Activated naive CD4-positive, alpha-beta T cell treated with anti-CD3 and anti-CD28 coated beads, Interleukin-2, amount 10 ng/mL, durations not matched to agents 7 days and 5 days (primary cell): ENCODE measurements at regions not wholly inside any gene's neighbourhood (a gene's known extent, or its start where the extent isn't known, plus 50 kb on each side); places are given as distances from the start of the nearest gene placed in this dataset.
"Not testable (repeated sequence)": the region's sequence is repeated elsewhere in the genome, so short reads cannot be mapped to it uniquely, and the experiment has no call there.

ENCODE experiments used
- CTCF ChIA-PET: fragments of 350-600 bp; sonication (Branson Sonifier 250); formaldehyde crosslinking; loops from one replicate; lab custom pipeline; 2021; ENCODE audit warnings: antibody characterized with exemption; lab: Charles Lee
- DNase-seq: peaks from one replicate; pipeline ENCODE4 v3.0.0-alpha.2; 2020
- H3K27ac Mint-ChIP-seq: one replicate; pipeline ENCODE4 v1.8.0; 2021; ENCODE audit warnings: mild to moderate bottlenecking, moderate library complexity, mixed read lengths
- H3K27me3 Mint-ChIP-seq: one replicate; pipeline ENCODE4 v1.8.0; 2021; ENCODE audit warnings: mild to moderate bottlenecking, mixed read lengths
- H3K36me3 Mint-ChIP-seq: one replicate; pipeline ENCODE4 v1.8.0; 2021; ENCODE audit warnings: mixed read lengths
- H3K4me1 Mint-ChIP-seq: one replicate; pipeline ENCODE4 v1.8.0; 2021; ENCODE audit warnings: mixed read lengths
- H3K4me3 Mint-ChIP-seq: one replicate; pipeline ENCODE4 v1.8.0; 2021; ENCODE audit warnings: mild to moderate bottlenecking, moderate library complexity, mixed read lengths
- H3K9me3 Mint-ChIP-seq: one replicate; pipeline ENCODE4 v1.8.0; 2021; ENCODE audit warnings: mixed read lengths

DNA sequence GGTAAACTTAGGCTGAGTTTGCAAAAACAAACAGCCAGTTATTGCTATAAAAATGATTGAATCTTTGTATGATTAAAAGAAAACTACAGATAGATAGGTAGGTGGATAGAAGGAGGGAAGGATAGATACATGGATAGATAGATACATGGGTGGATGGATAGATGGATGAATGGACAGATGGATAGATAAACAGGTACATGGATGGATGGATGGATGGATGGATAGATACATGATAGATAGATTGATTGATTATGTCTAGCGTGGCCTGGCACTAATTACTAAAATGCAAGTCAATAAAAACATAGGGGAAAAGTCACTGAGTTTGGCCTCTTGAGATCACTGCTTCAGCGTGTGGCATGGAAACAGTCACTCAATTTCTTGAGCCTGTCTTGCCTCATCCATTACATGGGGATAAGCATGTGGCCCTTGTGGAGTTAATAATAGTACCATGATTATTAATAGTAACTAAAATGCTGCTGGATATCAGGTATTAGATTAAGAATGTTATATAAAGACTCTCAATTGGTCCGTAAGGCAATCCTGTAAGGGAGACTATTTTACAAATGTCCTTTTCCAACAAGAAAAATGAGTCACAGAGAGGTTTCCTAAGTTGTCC, 184.9 kb downstream of the HS3ST3A1 start:
- CTCF ChIA-PET: no interaction called here
- DNase-seq: no peak
- H3K27ac Mint-ChIP-seq: no peak overlapping the region
- no peak overlapping the region for H3K4me3 Mint-ChIP-seq
- no peaks in the 10 kb centered on the region for H3K9me3 Mint-ChIP-seq
- no peaks in the 10 kb centered on the region for H3K4me1 Mint-ChIP-seq
- H3K27me3 Mint-ChIP-seq: peaks cover 4% of the 10 kb centered on the region
- no peaks in the 10 kb centered on the region for H3K36me3 Mint-ChIP-seq

DNA sequence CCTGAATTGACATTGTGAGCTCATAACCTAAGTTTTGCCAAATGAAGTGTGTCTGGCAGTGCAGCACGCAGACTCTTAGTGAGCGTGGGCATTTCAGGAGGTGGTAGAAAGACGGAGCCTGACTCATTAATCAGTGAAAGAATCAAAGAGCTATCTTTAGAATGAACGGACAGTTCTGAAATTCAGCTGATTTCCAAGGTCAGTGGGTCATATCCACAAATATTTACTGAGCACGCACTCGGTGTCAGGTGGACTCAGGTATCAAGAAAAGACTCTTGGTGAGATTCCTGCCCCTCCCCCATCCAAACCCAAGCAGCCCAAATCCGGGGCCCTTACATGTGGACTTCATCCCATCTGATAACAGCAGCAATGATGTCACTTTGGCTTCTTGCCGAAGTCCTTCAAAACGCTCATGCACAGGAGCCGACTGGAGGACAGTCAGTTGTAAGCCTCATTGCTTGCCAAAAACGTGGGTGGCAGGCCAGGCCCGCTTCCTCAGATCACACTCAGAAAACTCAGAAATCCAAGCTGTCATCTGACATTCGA, 185.8 kb downstream of the HS3ST3A1 start:
- Mint-ChIP-seq H3K36me3 (no peaks in the 10 kb centered on the region), H3K4me3 (no peak overlapping the region), H3K27ac (no peak overlapping the region), H3K27me3 (peaks cover 4% of the 10 kb centered on the region), H3K9me3 (no peaks in the 10 kb centered on the region), H3K4me1 (no peaks in the 10 kb centered on the region)
- no peak for DNase-seq
- CTCF ChIA-PET: no interaction called here

DNA sequence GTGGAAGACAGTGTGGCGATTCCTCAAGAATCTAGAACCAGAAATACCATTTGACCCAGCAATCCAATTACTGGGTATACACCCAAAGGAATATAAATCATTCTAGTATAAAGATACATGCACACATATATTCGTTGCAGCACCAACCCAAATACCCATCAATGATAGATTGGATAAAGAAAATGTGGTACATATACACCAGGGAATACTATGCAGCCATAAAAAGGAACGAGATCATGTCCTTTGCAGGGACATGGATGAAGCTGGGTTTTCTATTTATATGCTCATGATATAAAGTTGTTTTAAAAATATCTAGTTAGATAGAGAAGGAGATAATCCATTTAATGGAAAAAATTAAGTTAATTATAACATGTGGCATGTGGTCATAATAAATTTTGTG, 186.5 kb downstream of the HS3ST3A1 start:
- H3K27me3 Mint-ChIP-seq, H3K27ac Mint-ChIP-seq, CTCF ChIA-PET: not testable (repeated sequence)

DNA sequence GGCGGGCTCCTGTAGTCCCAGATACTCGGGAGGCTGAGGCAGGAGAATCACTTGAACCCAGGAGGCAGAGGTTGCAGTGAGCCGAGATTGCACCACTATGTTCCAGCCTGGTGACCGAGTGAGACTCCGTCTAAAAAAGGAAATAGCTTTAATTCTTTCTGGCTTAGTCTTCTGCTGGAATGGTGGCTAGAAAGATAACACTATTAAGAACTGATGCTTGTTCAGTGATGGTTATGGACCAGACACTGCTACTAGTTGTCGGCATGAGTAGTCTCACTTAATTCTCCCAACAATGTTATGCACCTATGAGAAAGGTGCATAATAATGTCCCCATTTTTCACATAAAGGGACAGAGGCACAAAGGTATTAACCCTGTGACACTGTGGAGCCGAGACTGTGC, 188.7 kb downstream of the HS3ST3A1 start:
- Mint-ChIP-seq H3K4me1 (no peaks in the 10 kb centered on the region), H3K27me3 (peaks cover 4% of the 10 kb centered on the region), H3K9me3 (no peaks in the 10 kb centered on the region), H3K4me3 (no peak overlapping the region), H3K36me3 (no peaks in the 10 kb centered on the region), H3K27ac (no peak overlapping the region)
- DNase-seq: no peak
- CTCF ChIA-PET: no interaction called here

More for the DNA sequence above, 186.5 kb downstream of the HS3ST3A1 start:
- DNase-seq, H3K4me1 Mint-ChIP-seq, H3K9me3 Mint-ChIP-seq, H3K36me3 Mint-ChIP-seq, H3K4me3 Mint-ChIP-seq: not testable (repeated sequence)

DNA sequence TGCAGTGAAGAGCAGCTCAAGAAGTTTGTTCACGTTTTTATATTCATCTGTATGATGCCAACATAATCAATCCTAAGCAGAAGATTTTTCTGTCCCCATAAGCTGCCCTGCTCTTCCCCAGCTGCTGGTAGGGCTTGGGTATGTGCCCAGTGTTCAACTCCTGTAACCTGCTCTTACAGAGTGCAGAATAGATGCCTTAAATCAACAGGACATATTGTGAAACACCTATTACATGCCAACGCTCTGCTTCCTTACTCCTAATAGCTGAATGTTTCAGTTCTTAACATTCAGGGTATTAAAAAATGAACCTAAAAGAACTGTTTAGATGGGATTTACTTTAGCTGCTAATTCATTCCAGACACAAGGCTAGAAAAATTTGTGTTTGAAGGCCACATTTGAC, 190.9 kb downstream of the HS3ST3A1 start:
- H3K27me3 Mint-ChIP-seq: peaks cover under 1% of the 10 kb centered on the region
- no peak for DNase-seq
- no peaks in the 10 kb centered on the region for H3K36me3 Mint-ChIP-seq
- no peak overlapping the region for H3K27ac Mint-ChIP-seq
- H3K4me3 Mint-ChIP-seq: no peak overlapping the region
- no peaks in the 10 kb centered on the region for H3K9me3 Mint-ChIP-seq
- no peaks in the 10 kb centered on the region for H3K4me1 Mint-ChIP-seq
- CTCF ChIA-PET: no interaction called here

DNA sequence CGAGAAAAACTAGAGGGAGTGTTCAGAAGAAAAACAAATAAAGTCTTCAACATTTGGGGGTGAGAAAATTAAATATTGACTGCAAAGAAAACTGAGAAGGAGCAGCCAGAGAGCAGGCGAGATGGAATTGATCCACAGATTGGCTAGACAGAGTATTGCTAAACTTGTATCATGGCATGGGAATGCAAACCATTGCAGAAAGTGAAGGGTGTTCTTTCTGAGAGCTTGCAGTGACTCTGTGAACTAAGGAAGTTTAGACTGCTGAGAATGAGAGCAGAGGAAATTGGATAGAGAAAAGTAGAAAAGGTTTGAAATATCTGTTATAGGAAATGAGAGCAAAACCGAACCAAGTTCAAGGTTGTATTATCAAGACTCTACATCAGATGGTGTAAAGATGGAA, 191.5 kb downstream of the HS3ST3A1 start:
- Mint-ChIP-seq H3K4me1 (no peaks in the 10 kb centered on the region), H3K27ac (no peak overlapping the region), H3K36me3 (no peaks in the 10 kb centered on the region), H3K9me3 (no peaks in the 10 kb centered on the region), H3K27me3 (no peaks in the 10 kb centered on the region), H3K4me3 (no peak overlapping the region)
- CTCF ChIA-PET: no interaction called here
- no peak for DNase-seq

DNA sequence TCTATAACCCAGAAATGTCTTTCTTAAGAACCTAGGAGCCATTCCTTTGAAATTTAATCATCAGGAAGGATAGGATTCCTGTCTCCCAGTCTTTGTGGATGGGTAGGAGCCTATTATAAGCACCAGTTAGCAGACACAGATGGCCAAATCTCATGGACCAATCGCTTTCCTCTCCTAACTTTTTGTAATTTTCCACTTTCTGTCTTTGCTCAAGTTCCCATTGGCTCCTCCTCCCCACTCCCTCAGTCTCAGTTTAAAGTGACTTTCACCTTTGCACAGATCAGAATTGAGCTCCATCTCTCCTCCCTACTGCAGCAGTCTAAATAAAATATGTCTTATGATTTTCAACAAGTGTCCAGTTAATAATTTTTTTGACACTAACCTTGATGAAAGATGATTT, 192.3 kb downstream of the HS3ST3A1 start:
- H3K27me3 Mint-ChIP-seq: no peaks in the 10 kb centered on the region
- H3K9me3 Mint-ChIP-seq: no peaks in the 10 kb centered on the region
- H3K36me3 Mint-ChIP-seq: no peaks in the 10 kb centered on the region
- no peak overlapping the region for H3K27ac Mint-ChIP-seq
- no peak for DNase-seq
- H3K4me1 Mint-ChIP-seq: no peaks in the 10 kb centered on the region
- H3K4me3 Mint-ChIP-seq: no peak overlapping the region
- CTCF ChIA-PET: no interaction called here

DNA sequence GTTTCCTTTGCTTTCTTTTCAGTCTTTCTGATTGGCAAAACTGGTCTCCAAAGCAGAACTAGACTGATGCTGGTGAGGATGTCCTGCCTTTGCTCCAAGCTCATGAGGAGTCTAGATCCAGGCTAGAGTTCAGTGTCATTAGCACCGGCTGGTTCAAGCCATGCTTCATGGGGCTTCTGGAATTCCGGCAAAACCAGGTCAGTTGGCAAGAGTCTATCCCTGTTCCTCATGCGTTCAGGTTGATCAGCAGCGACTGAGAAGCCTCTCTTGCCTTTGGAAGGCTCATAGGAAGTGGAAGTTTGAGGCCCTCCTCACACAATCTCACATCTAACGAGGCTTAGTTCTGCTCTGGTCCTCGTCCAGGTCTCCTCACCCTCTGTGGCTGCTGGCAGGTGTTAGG, 194.3 kb downstream of the HS3ST3A1 start:
- Mint-ChIP-seq H3K27ac (no peak overlapping the region), H3K4me1 (no peaks in the 10 kb centered on the region), H3K27me3 (no peaks in the 10 kb centered on the region), H3K36me3 (no peaks in the 10 kb centered on the region), H3K4me3 (no peak overlapping the region), H3K9me3 (peaks cover 2% of the 10 kb centered on the region)
- CTCF ChIA-PET: no interaction called here
- no peak for DNase-seq

DNA sequence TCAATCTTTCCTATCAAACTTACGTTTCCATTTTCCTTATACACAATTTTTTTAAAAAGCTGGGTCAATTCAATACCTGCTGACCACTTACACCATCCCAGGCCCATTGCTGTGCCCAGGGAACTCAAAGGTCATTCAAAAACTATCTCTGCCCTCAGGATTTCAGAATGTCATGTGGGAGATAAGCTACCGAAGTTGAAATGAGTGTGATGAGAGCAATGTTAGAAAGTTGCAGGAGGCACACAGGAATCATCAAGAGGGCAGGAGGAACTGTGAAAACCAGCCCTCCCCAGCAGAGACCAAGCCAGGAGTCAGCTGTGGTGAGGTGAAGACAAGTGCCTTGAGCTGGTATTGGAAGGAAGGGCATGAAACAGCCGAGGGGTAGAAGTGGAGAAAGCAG, 195.9 kb downstream of the HS3ST3A1 start:
- Mint-ChIP-seq H3K4me1 (no peaks in the 10 kb centered on the region), H3K27ac (no peak overlapping the region), H3K9me3 (peaks cover 2% of the 10 kb centered on the region), H3K27me3 (no peaks in the 10 kb centered on the region), H3K4me3 (no peak overlapping the region), H3K36me3 (no peaks in the 10 kb centered on the region)
- CTCF ChIA-PET: no interaction called here
- DNase-seq: no peak

DNA sequence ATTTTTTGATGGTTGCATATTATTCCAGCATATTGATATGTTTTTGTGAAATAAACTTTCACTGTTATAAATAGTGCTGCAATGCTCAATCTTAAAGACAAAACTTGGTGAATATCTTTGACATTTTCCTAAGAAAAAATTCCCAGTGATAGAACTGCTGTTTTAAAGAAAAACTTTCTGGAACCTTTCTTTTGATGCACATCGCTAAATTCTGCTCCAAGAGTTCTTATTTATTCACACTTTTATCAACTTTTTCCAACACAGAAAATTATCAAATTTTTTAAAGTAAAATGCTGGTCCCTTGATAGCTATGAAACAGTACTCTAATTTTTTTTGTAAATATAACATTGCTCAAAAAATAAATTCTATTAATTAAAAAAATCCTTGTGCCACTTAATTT, 196.6 kb downstream of the HS3ST3A1 start:
- no peaks in the 10 kb centered on the region for H3K4me1 Mint-ChIP-seq
- peaks cover 2% of the 10 kb centered on the region for H3K9me3 Mint-ChIP-seq
- H3K36me3 Mint-ChIP-seq: no peaks in the 10 kb centered on the region
- no peak overlapping the region for H3K4me3 Mint-ChIP-seq
- DNase-seq: no peak
- H3K27ac Mint-ChIP-seq: no peak overlapping the region
- H3K27me3 Mint-ChIP-seq: no peaks in the 10 kb centered on the region
- CTCF ChIA-PET: no interaction called here

DNA sequence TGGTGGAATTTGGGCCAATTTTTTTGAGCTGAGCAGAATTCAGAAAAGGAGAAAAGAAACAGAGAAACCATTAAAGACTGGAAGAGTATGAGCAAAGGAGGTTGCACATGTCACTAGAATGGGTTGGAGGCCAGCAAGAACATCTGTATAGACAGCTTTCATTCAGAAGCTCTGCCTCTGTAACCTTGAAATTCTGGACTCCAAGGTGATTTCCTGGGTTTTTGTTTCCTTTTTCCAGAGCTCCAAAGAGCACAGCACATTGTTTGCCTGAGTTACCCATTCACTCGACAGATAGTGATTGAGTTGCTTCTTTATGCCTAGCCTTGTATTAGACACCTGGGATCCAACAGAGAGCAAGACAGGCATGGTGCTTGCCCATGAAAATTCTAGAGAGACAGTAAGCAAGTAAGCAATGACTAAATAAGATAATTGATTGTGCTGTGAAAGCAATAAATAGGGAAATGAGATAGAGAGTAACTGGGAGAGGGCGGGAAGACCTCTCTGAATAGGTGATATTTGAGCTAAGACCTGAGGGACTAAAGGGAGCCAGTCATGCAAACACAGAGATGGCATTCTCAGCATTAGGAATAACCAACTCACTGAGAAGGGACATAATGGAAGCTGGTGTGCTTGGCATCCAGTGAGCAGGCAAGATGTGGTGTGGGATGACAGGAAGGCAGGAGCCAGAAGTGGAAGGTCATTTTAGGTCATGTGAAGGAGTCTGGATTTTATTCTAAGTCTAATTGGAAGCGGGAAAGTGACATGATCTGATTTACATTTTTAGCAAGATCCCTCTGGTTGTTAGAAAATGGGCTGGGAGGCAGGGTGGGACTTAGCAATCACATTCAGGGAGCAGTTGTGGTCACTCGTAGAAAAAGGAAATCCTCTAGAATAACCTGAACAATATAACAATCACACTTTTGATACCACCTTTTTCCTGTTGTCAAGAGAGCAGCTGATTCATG, 197.5 kb downstream of the HS3ST3A1 start:
- Mint-ChIP-seq H3K27me3 (no peaks in the 10 kb centered on the region), H3K9me3 (peaks cover 2% of the 10 kb centered on the region), H3K4me3 (no peak overlapping the region), H3K36me3 (no peaks in the 10 kb centered on the region), H3K4me1 (no peaks in the 10 kb centered on the region), H3K27ac (no peak overlapping the region)
- CTCF ChIA-PET: no interaction called here
- no peak for DNase-seq

DNA sequence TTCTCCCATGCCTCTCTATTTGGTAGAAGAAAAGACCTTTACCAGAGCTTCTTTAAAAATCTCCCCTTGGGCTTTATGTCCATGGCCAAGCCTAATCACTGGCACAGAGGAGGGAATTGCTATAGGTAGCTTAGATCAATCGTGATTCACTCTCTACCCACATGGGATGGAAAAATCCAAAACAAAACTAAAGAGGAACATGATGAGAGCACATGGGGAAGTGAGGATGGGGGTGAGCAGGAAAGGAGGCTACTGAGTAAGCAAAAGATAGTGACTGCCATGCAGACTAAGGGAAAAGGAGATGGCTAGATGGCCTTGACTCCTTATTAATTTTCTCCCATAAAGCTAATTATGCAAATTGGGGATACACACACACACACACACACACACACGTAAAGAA, 201.2 kb downstream of the HS3ST3A1 start:
- no peaks in the 10 kb centered on the region for H3K36me3 Mint-ChIP-seq
- no peak for DNase-seq
- H3K27ac Mint-ChIP-seq: no peak overlapping the region
- no peaks in the 10 kb centered on the region for H3K4me1 Mint-ChIP-seq
- H3K9me3 Mint-ChIP-seq: peaks cover 2% of the 10 kb centered on the region
- H3K27me3 Mint-ChIP-seq: no peaks in the 10 kb centered on the region
- H3K4me3 Mint-ChIP-seq: no peak overlapping the region
- CTCF ChIA-PET: no interaction called here

DNA sequence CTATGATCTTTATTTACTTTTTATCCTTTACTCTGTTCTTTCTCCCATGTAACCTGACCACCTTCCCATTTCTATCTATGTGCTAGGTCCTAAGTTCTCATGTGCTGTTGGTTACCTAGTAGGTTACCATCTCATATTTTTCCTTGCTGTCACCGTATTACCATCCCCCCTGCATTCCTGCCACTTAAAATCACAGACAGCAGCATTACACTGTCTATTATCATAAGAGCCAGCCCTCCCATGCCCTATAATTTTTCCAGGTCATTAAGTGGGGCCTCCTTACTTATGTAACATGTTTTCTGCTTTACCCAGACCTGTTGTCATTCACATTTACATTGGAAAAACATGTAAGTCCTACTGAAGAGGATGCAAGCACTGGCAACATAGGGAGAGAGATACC, 202.9 kb downstream of the HS3ST3A1 start:
- no peak overlapping the region for H3K27ac Mint-ChIP-seq
- no peaks in the 10 kb centered on the region for H3K27me3 Mint-ChIP-seq
- no peaks in the 10 kb centered on the region for H3K4me1 Mint-ChIP-seq
- no peaks in the 10 kb centered on the region for H3K36me3 Mint-ChIP-seq
- H3K9me3 Mint-ChIP-seq: peaks cover 2% of the 10 kb centered on the region
- no peak for DNase-seq
- no peak overlapping the region for H3K4me3 Mint-ChIP-seq
- CTCF ChIA-PET: no interaction called here

DNA sequence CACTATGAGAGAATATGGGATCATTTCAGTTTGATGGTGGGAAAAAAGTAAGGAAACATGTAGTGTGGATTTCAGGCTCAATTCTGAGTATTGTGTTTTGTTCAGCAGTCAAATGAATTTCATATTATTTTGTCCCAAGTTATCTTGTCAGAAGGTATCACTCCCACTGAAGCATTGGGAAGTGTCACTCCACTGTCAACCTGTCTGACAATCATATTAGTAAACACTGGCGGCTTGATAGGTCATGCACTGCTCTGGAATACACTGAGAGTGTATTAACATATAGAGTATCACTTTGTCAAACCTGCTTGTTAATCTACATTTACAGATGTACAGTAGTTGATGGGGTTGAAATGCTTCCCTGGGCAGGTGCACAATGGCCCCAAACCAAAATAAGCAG, 203.6 kb downstream of the HS3ST3A1 start:
- Mint-ChIP-seq H3K36me3 (no peaks in the 10 kb centered on the region), H3K4me1 (no peaks in the 10 kb centered on the region), H3K4me3 (no peak overlapping the region), H3K27me3 (no peaks in the 10 kb centered on the region), H3K9me3 (peaks cover 1% of the 10 kb centered on the region), H3K27ac (no peak overlapping the region)
- CTCF ChIA-PET: no interaction called here
- DNase-seq: no peak

DNA sequence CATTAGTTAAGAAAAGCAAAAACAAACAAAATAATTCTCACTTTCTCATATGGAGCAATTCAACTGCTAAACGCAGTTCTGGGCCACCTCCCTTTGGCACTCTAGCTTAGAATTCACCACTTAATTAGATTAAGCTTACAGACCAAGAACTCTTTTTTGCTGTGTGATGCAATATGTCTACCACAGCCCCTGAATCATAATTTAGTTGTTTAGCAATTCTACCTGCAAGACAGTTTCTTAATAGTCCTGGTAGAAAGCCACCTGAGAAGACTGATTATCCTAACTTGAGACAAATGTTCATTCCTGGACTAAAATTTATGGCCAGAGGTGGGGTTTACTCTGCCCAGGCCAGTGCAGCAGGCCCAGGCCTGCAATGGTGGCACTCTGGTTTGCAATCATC, 205.9 kb downstream of the HS3ST3A1 start:
- DNase-seq: no peak
- no peaks in the 10 kb centered on the region for H3K27me3 Mint-ChIP-seq
- no peak overlapping the region for H3K27ac Mint-ChIP-seq
- H3K36me3 Mint-ChIP-seq: no peaks in the 10 kb centered on the region
- H3K4me1 Mint-ChIP-seq: no peaks in the 10 kb centered on the region
- H3K9me3 Mint-ChIP-seq: no peaks in the 10 kb centered on the region
- no peak overlapping the region for H3K4me3 Mint-ChIP-seq
- CTCF ChIA-PET: no interaction called here
